Colon (tissue), 2 donors: ENCODE measurements at regions not wholly inside any gene's neighbourhood (a gene's known extent, or its start where the extent isn't known, plus 50 kb on each side); places are given as distances from the start of the nearest gene placed in this dataset.

Experiments used
- FAIRE-seq: peaks from 2 replicates; lab custom pipeline; 2012; peaks lifted over from hg19 to GRCh38; lab: Jason Lieb, UNC
- donor health status: control.
- donor health status: control.

- FAIRE-seq = no peak
Measured at GRCh38 chr2:105621038-105621437, 123.7 kb upstream of the NCK2 start.

- no peak for FAIRE-seq
Measured at GRCh38 chr2:105618351-105618659, 126.4 kb upstream of the NCK2 start.

GRCh38 chr2:105617631-105618350 lies 126.9 kb upstream of the NCK2 start:
- FAIRE-seq = no peak

- FAIRE-seq = no peak
Measured at GRCh38 chr2:105615305-105615704, 129.4 kb upstream of the NCK2 start.

GRCh38 chr2:105611811-105612424 lies 132.8 kb upstream of the NCK2 start:
- FAIRE-seq = no peak

- FAIRE-seq = no peak
Measured at GRCh38 chr2:105611333-105611637, 133.4 kb upstream of the NCK2 start.

- no peak for FAIRE-seq
Measured at GRCh38 chr2:105610576-105611332, 134.0 kb upstream of the NCK2 start.

GRCh38 chr2:105609746-105610402 lies 134.8 kb upstream of the NCK2 start:
- no peak for FAIRE-seq

- no peak for FAIRE-seq
Measured at GRCh38 chr2:105607920-105608504, 136.7 kb upstream of the NCK2 start.

GRCh38 chr2:105606081-105606480 lies 138.6 kb upstream of the NCK2 start:
- no peak for FAIRE-seq

GRCh38 chr2:105604938-105605337 lies 139.8 kb upstream of the NCK2 start:
- FAIRE-seq = no peak

- FAIRE-seq = no peak
Measured at GRCh38 chr2:105600949-105601794, 143.5 kb upstream of the NCK2 start.

GRCh38 chr2:105600602-105600948 lies 144.1 kb upstream of the NCK2 start:
- no peak for FAIRE-seq

- FAIRE-seq = no peak
Measured at GRCh38 chr2:105600037-105600442, 144.7 kb upstream of the NCK2 start.

GRCh38 chr2:105598829-105599698 lies 145.6 kb upstream of the NCK2 start:
- no peak for FAIRE-seq

GRCh38 chr2:105597806-105598803 lies 146.6 kb upstream of the NCK2 start:
- FAIRE-seq = no peak

GRCh38 chr2:105597011-105597805 lies 147.5 kb upstream of the NCK2 start:
- no peak for FAIRE-seq

GRCh38 chr2:105596411-105596921 lies 148.2 kb upstream of the NCK2 start:
- FAIRE-seq = no peak

- FAIRE-seq = no peak
Measured at GRCh38 chr2:105595536-105595935, 149.2 kb upstream of the NCK2 start.
